ENCODE measurements at regions not wholly inside any gene's neighbourhood (a gene's known extent, or its start where the extent isn't known, plus 50 kb on each side); places are given as distances from the start of the nearest gene placed in this dataset.

DNA sequence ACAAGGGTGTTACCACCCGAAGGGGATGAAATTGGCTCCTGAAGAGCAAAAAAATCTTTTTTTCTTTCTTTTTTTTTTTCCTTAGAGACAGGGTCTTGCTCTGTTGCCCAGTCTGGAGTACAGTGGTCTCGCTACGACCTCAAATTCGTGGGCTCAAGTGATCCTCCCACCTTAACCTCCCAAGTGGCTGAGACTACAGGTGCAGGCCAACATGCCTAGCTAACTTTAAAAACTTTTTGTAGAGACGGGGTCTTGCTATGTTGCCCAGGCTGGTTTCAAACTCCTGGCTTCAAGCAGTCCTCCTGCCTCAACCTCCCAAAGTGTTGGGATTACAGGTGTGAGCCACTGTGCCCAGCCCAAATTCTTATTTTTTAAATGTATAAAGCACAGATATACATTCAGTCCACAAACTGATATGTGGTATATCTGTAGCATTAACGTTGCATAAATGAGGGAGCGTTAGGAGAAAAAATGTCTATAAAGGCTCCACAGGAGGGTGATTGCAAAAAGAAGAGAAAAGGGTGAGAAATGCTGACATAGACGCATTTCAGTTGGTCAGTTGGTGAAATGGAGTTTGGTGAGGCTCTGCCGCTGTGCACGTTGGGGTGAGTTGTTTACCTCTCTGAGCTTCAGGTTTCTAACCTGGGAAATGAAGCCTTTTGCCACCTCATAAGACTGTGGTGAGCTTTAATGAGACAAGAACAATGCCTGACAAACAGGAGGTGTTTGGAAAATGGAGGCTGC lies 100.7 kb upstream of the PODXL start:
- peaks cover 20% of the 10 kb centered on the region for H3K4me1 ChIP-seq (ENCODE audit: control insufficient read depth, extremely low read depth, insufficient read depth, low read length)
- H2AFZ ChIP-seq (ENCODE audit: low read depth, low read length), result peak overlapping the region; percentile 88
- no TSS peak for BruUV-seq (replicated peaks)
- intact Hi-C loops (cut with micrococcal nuclease) (no loop called here), dilution Hi-C loops (cut with MboI; ENCODE audit: extremely low pct_ligation_motif_present, low sequenced_read_pairs) (no loop called here)
- DNase-seq (ENCODE audit: low read depth, low spot score), result no peak
- ChIA-PET POLR2A (no interaction called here), CTCF (interaction anchor here (0.7 to 3.1 kb wide), 7 partner anchors 11 to 150 kb away, joined by 3 to 16 read pairs (median 4); no protein-coding TSS in a partner anchor)
- TF ChIP-seq, protein P1, sequence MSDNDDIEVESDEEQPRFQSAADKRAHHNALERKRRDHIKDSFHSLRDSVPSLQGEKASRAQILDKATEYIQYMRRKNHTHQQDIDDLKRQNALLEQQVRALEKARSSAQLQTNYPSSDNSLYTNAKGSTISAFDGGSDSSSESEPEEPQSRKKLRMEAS (IDR thresholded peaks at IDR 0.05; ENCODE audit: insufficient read depth, insufficient read length), result no peak
- no peak for TF ChIP-seq EZH2 (IDR thresholded peaks at IDR 0.05; ENCODE audit: borderline replicate concordance, low read depth, low read length, severe bottlenecking)
- TF ChIP-seq GATA2 (IDR thresholded peaks at IDR 0.05; ENCODE audit: insufficient read depth, insufficient read length, low read depth, low read length), result no peak
- H3K27ac ChIP-seq (ENCODE audit: insufficient read depth, low read depth, low read length), result no peak overlapping the region
- no peak for FAIRE-seq
- no peaks in the 10 kb centered on the region for H3K36me3 ChIP-seq (ENCODE audit: control insufficient read depth in 2 of 2, extremely low read depth in 1 of 2, insufficient read depth in 2 of 2, low read length in 2 of 2)
- H3K27me3 ChIP-seq (ENCODE audit: control insufficient read depth in 2 of 2, insufficient read depth in 2 of 2, low read length in 2 of 2), result no peaks in the 10 kb centered on the region
- H3K9ac ChIP-seq (replicated peaks; ENCODE audit: extremely low read depth, insufficient read depth, low read length), result no peak overlapping the region
- H3K9me3 ChIP-seq (replicated peaks; ENCODE audit: control insufficient read depth, insufficient read depth, low read length), result no peaks in the 10 kb centered on the region
- H4K20me1 ChIP-seq (replicated peaks; ENCODE audit: control insufficient read depth, extremely low read depth, insufficient read depth, low read length), result no peaks in the 10 kb centered on the region
- H3K4me3 ChIP-seq (replicated peaks in 1 of 3; ENCODE audit: insufficient read depth in 1 of 3, low read depth in 1 of 3, low read length in 3 of 3), result no peak overlapping the region
- H3K79me2 ChIP-seq (ENCODE audit: control insufficient read depth, insufficient read depth, low read length), result no peaks in the 10 kb centered on the region
- H3K4me2 ChIP-seq (ENCODE audit: insufficient read depth, low read length), result no peak overlapping the region
- no peaks in the 10 kb centered on the region for H3K9me1 ChIP-seq (replicated peaks; ENCODE audit: control insufficient read depth, extremely low read depth, insufficient read depth, low read length)

GRCh38 chr7:131655866-131656265 lies 99.4 kb upstream of the PODXL start:
- H2AFZ ChIP-seq (ENCODE audit: low read depth, low read length), result no peak overlapping the region
- H3K27ac ChIP-seq (ENCODE audit: insufficient read depth, low read depth, low read length), result no peak overlapping the region
- dilution Hi-C loops (cut with MboI; ENCODE audit: extremely low pct_ligation_motif_present, low sequenced_read_pairs) (no loop called here), intact Hi-C loops (cut with micrococcal nuclease) (no loop called here)
- no peak overlapping the region for H3K4me3 ChIP-seq (replicated peaks in 1 of 3; ENCODE audit: insufficient read depth in 1 of 3, low read depth in 1 of 3, low read length in 3 of 3)
- no peak overlapping the region for H3K4me2 ChIP-seq (ENCODE audit: insufficient read depth, low read length)
- H3K79me2 ChIP-seq (ENCODE audit: control insufficient read depth, insufficient read depth, low read length), result no peaks in the 10 kb centered on the region
- BruUV-seq (replicated peaks), result no TSS peak
- ChIA-PET CTCF (interaction anchor here (1.5 to 3.1 kb wide), 3 partner anchors 110 to 149 kb away, joined by 4 to 16 read pairs (median 4); no protein-coding TSS in a partner anchor), POLR2A (no interaction called here)
- no peaks in the 10 kb centered on the region for H3K9me3 ChIP-seq (replicated peaks; ENCODE audit: control insufficient read depth, insufficient read depth, low read length)
- DNase-seq (ENCODE audit: low read depth, low spot score) (no peak), FAIRE-seq (no peak)
- H3K27me3 ChIP-seq (ENCODE audit: control insufficient read depth in 2 of 2, insufficient read depth in 2 of 2, low read length in 2 of 2), result no peaks in the 10 kb centered on the region
- H3K4me1 ChIP-seq (ENCODE audit: control insufficient read depth, extremely low read depth, insufficient read depth, low read length), result peaks cover 20% of the 10 kb centered on the region
- no peaks in the 10 kb centered on the region for H3K9me1 ChIP-seq (replicated peaks; ENCODE audit: control insufficient read depth, extremely low read depth, insufficient read depth, low read length)
- no peak for TF ChIP-seq EZH2 (IDR thresholded peaks at IDR 0.05; ENCODE audit: borderline replicate concordance, low read depth, low read length, severe bottlenecking)
- no peak for TF ChIP-seq JUN (IDR thresholded peaks at IDR 0.05; ENCODE audit: borderline replicate concordance, insufficient read depth, insufficient read length, low read depth)
- TF ChIP-seq MYC (IDR thresholded peaks at IDR 0.05; ENCODE audit: low read depth, low read length), result no peak
- TF ChIP-seq POLR2AphosphoS5 (IDR thresholded peaks at IDR 0.05; ENCODE audit: insufficient read depth, low read depth, low read length), result no peak
- TF ChIP-seq, protein P1 (IDR thresholded peaks at IDR 0.05; ENCODE audit: insufficient read depth, insufficient read length), result no peak
- no peak for TF ChIP-seq CTCF (IDR thresholded peaks at IDR 0.05; ENCODE audit: extremely low read depth in 1 of 2, insufficient read depth in 1 of 2, low read depth in 1 of 2, low read length in 2 of 2)
- no peak for TF ChIP-seq GATA2 (IDR thresholded peaks at IDR 0.05; ENCODE audit: insufficient read depth, insufficient read length, low read depth, low read length)
- no peak for TF ChIP-seq FOS (IDR thresholded peaks at IDR 0.05; ENCODE audit: borderline replicate concordance, insufficient read depth, low read length)
- TF ChIP-seq POLR2A (IDR thresholded peaks at IDR 0.05; ENCODE audit: low read depth, low read length), result no peak
- no peaks in the 10 kb centered on the region for H3K36me3 ChIP-seq (ENCODE audit: control insufficient read depth in 2 of 2, extremely low read depth in 1 of 2, insufficient read depth in 2 of 2, low read length in 2 of 2)
- no peaks in the 10 kb centered on the region for H4K20me1 ChIP-seq (replicated peaks; ENCODE audit: control insufficient read depth, extremely low read depth, insufficient read depth, low read length)
- H3K9ac ChIP-seq (replicated peaks; ENCODE audit: extremely low read depth, insufficient read depth, low read length), result no peak overlapping the region
